Smooth muscle cell of the brain vasculature (primary cell): ENCODE measurements at regions not wholly inside any gene's neighbourhood (a gene's known extent, or its start where the extent isn't known, plus 50 kb on each side); places are given as distances from the start of the nearest gene placed in this dataset.
"Not testable (repeated sequence)": the region's sequence is repeated elsewhere in the genome, so short reads cannot be mapped to it uniquely, and the experiment has no call there.

Experiments
- DNase-seq: peaks from one replicate; pipeline ENCODE4 v3.0.0-alpha.2; 2012; ENCODE audit warnings: low read depth, low spot score

GRCh38 chr3:71934520-71935270 is 149.7 kb upstream of the PROK2 start:
- no peak for DNase-seq

- DNase-seq = no peak
Observed at GRCh38 chr3:71931922-71932321, 147.0 kb upstream of the PROK2 start.

- DNase-seq = no peak
Observed at GRCh38 chr3:71930056-71930991, 145.4 kb upstream of the PROK2 start.

- no peak for DNase-seq
Observed at GRCh38 chr3:71928212-71928611, 143.3 kb upstream of the PROK2 start.

GRCh38 chr3:71927505-71928066 is 142.6 kb upstream of the PROK2 start:
- no peak for DNase-seq

- DNase-seq = no peak
Observed at GRCh38 chr3:71926616-71927015, 141.7 kb upstream of the PROK2 start.

GRCh38 chr3:71926262-71926600 is 141.3 kb upstream of the PROK2 start:
- no peak for DNase-seq

- not testable (repeated sequence) for DNase-seq
Observed at GRCh38 chr3:71925511-71926261, 140.7 kb upstream of the PROK2 start.

- no peak for DNase-seq
Observed at GRCh38 chr3:71924721-71925120, 139.8 kb upstream of the PROK2 start.

- no peak for DNase-seq
Observed at GRCh38 chr3:71921036-71921435, 136.1 kb upstream of the PROK2 start.

- DNase-seq = no peak
Observed at GRCh38 chr3:71919572-71919971, 134.6 kb upstream of the PROK2 start.

GRCh38 chr3:71917545-71917944 is 132.6 kb upstream of the PROK2 start:
- no peak for DNase-seq

- no peak for DNase-seq
Observed at GRCh38 chr3:71916747-71917369, 131.9 kb upstream of the PROK2 start.

GRCh38 chr3:71912839-71913495 is 128.0 kb upstream of the PROK2 start:
- DNase-seq = no peak

- DNase-seq = no peak
Observed at GRCh38 chr3:71910108-71910507, 125.2 kb upstream of the PROK2 start.

- DNase-seq = no peak
Observed at GRCh38 chr3:71907996-71908395, 123.0 kb upstream of the PROK2 start.

GRCh38 chr3:71906976-71907375 is 122.0 kb upstream of the PROK2 start:
- no peak for DNase-seq

GRCh38 chr3:71905426-71905825 is 120.5 kb upstream of the PROK2 start:
- DNase-seq = no peak

- DNase-seq = no peak
Observed at GRCh38 chr3:71903936-71904335, 119.0 kb upstream of the PROK2 start.

GRCh38 chr3:71903112-71903495 is 118.2 kb upstream of the PROK2 start:
- no peak for DNase-seq
